WTC11 (cell line): ENCODE measurements at regions not wholly inside any gene's neighbourhood (a gene's known extent, or its start where the extent isn't known, plus 50 kb on each side); places are given as distances from the start of the nearest gene placed in this dataset.

Source experiments
- CBFB ChIP-seq: sonication (generic); formaldehyde crosslinking; IDR thresholded peaks from 2 replicates; pipeline ENCODE4 v1.8.1; 2022; ENCODE audit warnings: mild to moderate bottlenecking, low read depth, missing genetic modification reagents
- ESRRA ChIP-seq: sonication (generic); formaldehyde crosslinking; IDR thresholded peaks from 2 replicates; pipeline ENCODE4 v1.8.1; 2022; ENCODE audit warnings: mild to moderate bottlenecking, missing genetic modification reagents, borderline replicate concordance
- NFYB ChIP-seq: sonication (generic); formaldehyde crosslinking; conservative IDR thresholded peaks from 2 replicates; pipeline ENCODE4 v1.8.0; 2022; ENCODE audit warnings: low read depth, missing genetic modification reagents
- OVOL2 ChIP-seq: fragments of 250-450 bp; sonication (Bioruptor Pico); IDR thresholded peaks from 2 replicates; pipeline ENCODE4 v1.9.0; 2021; ENCODE audit warnings: mild to moderate bottlenecking, borderline replicate concordance
- TF ChIP-seq, protein P1 (sequence below): fragments of 200-600 bp; IDR thresholded peaks from 2 replicates; pipeline ENCODE4 v1.8.0; 2022; ENCODE audit warnings: antibody characterized with exemption
- TF ChIP-seq, protein P2 (sequence below): sonication (generic); formaldehyde crosslinking; IDR thresholded peaks from 2 replicates; pipeline ENCODE4 v1.8.0; 2022; ENCODE audit warnings: mild to moderate bottlenecking, missing genetic modification reagents

DNA sequence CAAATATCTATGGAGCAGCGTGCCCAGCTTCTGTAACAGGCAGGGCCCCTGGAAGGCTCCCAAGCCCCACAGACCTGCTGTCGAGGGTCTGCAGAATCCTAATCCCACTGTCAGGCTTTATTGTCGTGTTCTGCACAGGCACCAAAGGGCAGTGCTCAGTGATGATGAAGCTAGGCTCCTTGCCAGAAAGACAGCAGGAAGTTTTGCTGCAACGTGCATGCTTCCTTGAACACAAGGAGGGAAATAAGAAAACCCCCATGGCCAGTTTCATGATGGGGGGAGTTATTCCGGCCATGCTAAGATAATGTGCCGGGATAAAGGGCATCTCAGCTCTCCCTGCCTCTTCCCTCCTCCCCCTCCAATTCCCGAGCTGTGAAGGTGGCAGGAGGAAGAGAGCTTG is 109.4 kb upstream of the KCNG1 start:
- TF ChIP-seq ESRRA (CRISPR knock-in tag) (no peak), CBFB (CRISPR knock-in tag) (no peak), NFYB (no peak), OVOL2 (no peak)
- TF ChIP-seq, protein P1, sequence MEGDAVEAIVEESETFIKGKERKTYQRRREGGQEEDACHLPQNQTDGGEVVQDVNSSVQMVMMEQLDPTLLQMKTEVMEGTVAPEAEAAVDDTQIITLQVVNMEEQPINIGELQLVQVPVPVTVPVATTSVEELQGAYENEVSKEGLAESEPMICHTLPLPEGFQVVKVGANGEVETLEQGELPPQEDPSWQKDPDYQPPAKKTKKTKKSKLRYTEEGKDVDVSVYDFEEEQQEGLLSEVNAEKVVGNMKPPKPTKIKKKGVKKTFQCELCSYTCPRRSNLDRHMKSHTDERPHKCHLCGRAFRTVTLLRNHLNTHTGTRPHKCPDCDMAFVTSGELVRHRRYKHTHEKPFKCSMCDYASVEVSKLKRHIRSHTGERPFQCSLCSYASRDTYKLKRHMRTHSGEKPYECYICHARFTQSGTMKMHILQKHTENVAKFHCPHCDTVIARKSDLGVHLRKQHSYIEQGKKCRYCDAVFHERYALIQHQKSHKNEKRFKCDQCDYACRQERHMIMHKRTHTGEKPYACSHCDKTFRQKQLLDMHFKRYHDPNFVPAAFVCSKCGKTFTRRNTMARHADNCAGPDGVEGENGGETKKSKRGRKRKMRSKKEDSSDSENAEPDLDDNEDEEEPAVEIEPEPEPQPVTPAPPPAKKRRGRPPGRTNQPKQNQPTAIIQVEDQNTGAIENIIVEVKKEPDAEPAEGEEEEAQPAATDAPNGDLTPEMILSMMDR, result no peak
- TF ChIP-seq, protein P2, sequence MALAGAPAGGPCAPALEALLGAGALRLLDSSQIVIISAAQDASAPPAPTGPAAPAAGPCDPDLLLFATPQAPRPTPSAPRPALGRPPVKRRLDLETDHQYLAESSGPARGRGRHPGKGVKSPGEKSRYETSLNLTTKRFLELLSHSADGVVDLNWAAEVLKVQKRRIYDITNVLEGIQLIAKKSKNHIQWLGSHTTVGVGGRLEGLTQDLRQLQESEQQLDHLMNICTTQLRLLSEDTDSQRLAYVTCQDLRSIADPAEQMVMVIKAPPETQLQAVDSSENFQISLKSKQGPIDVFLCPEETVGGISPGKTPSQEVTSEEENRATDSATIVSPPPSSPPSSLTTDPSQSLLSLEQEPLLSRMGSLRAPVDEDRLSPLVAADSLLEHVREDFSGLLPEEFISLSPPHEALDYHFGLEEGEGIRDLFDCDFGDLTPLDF (CRISPR knock-in tag), result no peak
